COLO829 (cell line): ENCODE measurements at regions not wholly inside any gene's neighbourhood (a gene's known extent, or its start where the extent isn't known, plus 50 kb on each side); places are given as distances from the start of the nearest gene placed in this dataset.
A peak's percentile ranks its signal among the peaks of the same experiment; 100 is the strongest.

Experiments used
- DNase-seq: peaks from one replicate; pipeline ENCODE4 v3.0.0; 2012; ENCODE audit warnings: low spot score

DNA sequence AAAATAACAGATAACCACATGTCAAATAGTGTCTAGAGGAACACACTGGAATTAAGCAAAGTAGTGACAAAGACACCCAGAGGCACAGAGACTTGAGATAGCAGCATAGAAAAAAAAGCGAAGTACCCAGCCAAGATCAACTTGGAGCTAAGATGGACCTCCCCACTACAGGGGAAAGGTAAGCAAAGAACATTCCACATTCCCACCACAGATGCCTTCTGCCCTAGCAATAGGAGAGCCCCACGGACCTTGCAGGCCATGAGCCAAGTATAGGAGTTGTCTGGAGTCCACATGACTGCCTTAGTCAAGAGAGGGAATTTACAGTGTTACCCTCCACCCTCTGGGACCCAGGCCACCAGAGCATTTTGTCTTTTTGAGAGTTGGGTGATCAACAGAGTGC, 110.7 kb upstream of the SPRY2 start:
- DNase-seq: no peak

DNA sequence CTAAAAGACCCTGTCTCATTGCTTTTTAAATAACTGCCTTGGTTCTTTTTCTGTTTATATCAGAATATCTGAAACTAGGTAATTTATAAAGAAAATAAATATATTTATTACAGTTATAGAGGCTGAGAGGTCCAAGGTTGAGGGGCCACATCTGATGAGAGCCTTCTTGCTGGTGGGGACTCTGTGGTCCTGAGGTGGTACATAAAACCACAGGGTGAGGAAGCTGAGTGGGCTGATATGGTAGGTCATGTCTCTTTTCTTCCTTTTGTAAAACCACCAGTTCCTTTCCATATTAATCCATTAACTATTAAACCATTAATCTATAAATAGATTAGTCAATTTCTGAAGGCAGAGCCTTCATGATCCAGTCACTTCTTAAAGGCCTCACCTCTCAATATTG, 109.5 kb upstream of the SPRY2 start:
- DNase-seq: no peak

DNA sequence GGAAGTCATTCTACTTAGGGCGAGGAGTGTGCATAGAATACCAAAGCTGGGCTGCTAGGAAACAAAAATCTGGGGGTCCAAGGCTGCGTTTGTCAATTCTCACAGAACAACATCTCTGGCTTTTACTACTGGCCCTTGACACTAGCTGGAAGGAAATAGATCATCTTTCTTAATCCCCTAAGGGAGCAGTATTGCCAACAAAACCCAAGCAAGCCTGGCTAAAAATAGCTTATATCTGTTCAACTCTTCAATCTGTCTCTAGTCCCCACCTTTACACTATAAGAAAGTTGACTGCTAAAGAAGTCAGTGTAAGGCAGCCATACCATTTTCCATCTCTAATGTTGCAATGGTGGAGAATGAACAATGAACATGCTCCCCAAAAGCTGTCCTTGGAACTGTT, 107.8 kb upstream of the SPRY2 start:
- DNase-seq: no peak

DNA sequence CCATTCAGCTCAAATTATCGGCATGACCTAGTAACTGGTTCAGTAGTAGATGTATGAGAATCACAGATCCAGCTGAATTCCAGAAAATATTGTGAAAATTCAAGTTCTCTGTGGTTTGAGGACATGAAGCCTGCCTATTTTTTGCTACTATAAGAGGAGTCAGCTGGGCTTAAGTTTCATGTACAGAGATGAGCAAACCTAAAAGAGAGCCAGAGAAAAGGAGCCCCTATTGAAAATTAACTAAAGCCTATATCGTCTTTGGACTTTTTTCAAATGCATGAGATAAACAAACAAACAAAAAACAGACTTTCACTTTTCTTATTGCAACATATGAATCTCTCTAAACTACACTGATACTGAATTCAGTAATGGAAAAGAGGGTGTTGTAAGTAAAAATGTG, 106.8 kb upstream of the SPRY2 start:
- DNase-seq: no peak

DNA sequence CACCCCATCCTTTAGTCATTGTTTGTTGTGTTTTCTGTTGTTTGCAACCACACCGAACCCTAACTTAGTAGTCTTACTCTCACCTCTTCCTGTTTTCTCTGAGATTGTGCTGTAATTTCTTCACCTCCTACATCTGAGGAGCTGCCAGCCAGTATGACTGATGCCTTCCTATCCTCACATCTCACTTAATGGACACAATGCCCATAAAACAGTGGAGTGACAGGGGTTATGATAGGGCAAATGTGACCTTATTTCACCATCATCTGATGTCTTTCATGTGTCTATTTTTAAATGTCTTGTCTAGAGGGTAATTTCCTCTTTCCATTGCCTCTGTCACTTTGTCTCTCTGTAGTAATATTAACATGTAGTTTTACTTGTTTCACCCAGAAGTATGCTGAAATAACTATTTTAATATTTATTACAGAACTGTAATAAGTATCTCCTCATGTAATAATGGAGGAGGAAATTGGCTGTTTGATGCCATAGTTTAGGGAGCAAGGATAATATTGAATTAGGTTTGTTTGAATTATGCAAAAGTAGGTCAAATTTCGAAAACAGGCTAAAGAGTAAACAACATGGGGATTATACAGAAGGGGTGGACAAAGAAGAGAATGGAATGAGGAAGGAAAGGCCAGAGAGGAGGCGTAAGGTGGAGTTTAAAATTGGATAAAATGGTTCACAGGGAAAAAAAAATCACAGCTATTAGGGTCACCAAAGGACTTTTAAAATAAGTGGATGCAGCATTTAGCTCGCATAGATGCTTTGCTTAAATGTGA, 103.5 kb upstream of the SPRY2 start:
- DNase-seq: no peak

DNA sequence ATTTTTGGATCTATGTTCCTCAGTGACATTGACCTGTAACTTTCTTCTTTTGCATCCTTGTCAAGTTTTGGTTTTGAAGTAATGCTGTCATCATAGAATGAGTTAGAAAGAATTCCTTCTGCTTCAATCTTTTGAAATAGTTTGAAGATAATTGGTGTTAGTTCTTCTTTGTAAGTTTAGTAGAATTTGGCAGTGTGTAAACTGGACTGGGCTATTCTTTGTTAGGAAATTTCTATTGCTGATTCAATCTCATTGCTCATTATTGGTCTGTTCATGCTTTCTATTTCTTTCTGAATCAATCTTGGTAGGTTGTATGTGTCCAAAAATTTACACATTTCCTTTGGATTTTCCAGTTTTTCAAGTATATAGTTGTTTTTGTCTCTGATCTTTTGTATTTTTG, 101.7 kb upstream of the SPRY2 start:
- no peak for DNase-seq

DNA sequence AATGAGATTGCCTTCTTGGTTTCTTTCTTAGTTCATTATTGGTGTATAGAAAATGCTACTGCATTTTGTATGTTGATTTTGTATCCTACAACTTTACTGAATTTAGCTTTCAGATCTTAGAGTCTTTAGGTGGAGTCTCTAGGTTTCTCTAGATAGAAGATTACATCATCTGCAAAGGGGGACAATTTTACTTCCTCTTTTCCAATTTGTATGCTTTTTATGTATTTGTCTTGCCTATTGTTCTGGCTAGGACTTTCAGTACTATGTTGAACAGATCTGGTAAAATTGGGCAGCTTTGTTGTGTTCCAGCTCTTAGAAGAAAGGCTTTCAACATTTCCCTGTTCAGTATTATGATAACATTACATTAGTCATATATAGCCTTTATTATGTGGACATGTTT, 101.0 kb upstream of the SPRY2 start:
- DNase-seq: no peak

DNA sequence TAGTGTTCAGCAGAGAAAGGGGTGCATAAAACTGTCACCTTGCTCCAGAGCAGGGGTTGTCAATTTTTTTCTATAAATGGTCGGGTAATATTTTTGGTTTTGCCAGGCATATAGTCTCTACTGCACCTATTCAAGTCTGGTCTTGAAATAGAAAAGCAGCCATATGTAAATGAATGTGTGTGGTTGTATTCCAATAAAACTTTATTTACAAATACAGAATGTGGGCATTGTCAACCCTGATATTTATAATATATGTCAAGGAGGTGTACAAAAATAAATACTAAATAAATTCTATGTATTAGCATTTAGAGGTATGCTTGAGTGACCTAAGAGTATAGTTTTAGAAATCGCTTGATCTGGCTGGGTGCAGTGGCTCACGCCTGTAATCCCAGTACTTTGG, 97.6 kb upstream of the SPRY2 start:
- no peak for DNase-seq

DNA sequence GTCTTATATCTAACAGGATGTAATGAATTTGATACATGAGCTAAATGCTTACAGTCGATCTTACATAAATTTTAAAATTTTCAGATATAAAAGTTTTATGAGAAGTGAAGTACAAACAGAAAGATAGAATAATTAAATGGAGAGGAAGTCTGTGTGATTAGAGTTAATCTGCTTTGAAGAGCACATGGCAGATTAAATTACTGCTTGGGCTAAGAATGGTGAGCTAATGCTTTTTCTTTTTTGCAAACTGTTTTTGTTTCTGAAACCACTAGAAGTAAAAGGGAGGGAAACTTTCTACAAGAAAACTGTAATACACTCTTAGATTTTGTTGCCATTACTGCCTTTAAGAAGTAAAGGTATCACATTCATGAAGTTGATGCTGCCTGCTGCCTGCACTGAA, 96.3 kb upstream of the SPRY2 start:
- no peak for DNase-seq

DNA sequence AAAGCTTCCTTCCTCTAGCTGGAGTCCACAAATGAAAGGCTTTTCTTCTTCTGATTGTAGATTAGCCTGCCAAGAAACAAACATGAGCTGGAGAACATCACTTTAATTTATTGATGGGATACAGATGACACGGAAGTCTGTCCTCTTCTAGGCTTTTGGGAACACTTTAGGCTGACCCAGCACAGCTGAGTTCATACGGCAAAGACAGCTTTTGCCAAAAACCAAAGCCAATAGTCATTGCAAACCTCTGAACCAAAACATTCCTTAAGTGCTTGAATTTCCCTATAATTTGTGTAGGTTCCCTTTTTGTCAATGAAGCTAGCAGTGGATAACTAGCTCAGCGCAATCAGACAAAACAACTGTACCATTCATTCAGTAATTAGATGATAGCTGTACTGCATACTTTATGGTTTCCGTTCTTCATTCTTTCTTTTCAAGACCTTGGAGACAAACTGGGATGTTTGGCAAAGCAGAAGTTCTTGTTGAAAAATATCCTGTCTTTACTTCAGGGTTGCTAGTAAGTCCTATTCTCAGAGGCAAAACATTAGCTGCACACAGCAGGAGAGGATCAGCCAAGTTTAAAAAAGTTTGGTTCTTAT, 95.7 kb upstream of the SPRY2 start:
- peak; percentile 84 for DNase-seq

DNA sequence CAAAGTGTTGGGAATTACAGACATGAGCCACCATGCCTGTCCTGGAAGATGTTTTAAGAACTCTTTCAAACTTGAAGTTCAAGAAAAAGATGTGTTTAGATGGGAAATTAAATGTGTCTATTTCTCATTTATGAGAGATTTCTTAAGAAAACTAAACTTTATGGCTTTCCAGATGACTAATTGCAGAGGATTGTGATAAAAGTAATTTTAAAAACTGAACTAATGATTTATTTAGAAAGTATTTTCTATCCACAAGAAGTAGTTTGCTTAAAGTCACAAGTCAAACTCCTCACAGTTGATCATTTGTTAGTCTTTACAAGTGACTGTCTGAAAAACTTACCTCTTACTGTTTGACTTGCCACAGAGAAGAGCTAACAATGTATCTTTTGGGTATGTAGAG, 89.6 kb upstream of the SPRY2 start:
- no peak for DNase-seq

DNA sequence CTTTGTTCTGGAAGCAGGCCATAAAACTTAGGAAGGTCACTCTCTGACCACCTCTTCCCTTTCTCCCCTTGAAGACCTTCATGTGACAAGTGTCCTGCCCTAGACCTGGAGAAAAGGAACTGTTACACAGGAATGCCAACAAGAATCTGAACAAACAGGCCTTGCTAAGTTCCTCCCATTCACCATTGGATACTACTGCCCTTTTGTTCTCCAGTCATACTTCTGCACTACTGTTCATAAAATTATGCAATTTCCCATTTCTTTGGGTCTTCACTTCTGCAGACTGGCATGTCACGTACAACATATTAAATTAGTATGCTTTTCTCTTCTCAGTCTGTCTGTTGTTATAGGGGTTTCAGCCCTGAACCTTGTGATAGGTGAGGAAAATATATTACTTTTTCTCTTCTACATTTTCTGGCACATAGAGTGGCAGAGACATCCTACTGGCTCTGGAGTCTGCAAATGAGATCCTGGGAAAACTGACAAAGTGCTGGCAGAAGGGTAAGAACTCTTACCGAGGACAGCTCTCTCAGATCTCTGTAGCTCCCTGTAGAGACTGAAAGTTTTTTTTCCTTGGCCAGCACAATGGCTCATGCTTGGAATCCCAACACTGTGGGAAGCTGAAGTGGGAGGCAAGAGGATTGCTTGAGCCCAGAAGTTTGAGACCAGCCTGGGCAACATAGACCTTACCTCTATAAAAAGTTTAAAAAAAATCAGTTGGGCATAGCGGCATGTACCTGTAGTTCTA, 87.6 kb upstream of the SPRY2 start:
- DNase-seq: no peak

DNA sequence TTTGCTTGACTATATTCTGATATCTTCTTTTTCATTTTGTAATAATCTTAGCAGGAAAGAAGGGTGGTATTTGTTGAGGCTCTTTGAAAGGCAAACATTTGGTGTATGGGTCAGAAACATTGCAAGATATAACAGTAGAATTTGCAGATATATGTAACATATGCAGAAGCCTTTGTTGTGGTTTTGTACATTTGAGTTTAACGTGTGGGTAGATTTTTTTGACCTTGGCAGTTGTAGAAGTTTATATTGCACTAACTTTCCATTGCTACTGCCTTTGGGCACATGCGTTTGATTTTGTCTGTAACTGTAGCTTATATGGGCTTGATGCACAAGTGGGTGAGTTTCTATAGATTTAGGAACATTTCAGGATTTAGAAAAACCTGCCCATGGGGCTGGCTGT, 78.5 kb upstream of the SPRY2 start:
- no peak for DNase-seq

DNA sequence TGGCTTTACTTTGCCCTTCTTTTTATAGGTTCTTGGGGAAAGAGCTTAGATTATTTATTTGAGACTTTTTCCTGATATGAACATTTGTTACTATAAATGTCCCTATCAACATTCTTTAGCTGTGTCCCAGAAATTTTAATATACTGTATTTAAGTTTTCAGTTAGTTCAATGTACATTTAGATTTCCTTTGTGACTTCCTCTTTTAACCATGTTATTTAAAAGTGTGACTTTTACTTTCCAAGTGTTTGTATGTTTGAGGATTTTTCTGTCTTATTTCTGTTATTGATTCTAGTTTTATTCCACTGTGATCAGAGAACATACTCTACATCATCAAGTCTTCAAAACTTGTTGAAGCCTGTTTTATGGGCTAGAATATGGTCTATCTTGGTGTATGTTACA, 72.7 kb upstream of the SPRY2 start:
- DNase-seq: no peak

DNA sequence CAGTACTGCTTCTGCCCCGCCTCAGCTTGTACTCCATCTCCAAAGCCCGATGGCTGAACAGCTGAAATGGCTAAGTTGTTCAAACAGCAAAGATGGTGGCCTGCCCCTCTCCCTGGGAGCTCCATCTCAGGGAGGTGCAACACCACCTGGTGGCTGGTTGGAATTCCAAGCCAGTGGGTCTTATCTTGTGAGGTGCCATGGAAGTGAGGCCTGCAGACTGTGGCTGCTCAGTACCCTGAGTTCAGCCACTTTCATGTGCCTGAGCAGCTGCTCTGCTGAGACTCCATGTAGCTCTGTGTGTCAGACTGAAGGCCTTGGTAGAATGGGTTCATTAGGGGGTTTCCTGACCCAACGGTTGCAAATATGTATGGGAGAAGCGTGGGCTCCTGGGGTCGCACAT, 67.3 kb upstream of the SPRY2 start:
- DNase-seq: no peak

DNA sequence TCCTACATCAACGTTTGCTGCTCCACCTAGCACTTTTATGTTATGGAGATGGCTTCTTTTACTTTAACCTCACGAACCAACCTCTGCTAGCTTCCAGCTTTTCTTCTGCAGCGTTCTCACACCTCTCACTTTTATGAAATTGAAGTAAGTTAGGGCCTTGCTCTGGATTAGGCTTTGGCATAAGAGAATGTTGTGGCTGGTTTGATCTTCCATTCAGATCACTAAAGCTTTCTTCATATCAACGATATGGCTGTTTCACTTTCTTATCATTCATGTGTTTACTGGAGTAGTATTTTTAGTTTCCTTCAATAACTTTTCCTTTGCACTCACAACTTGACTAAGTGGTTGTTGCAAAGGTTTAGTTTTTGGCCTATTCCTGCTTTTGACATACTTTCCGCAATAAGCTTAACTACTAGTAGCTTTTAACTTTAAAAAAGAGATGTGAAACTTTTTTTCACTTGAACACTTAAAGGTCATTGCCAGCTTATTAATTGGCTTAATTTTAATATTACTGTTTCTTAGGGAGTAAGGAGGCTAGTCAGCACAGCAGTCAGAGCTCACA, 60.0 kb upstream of the SPRY2 start:
- no peak for DNase-seq

DNA sequence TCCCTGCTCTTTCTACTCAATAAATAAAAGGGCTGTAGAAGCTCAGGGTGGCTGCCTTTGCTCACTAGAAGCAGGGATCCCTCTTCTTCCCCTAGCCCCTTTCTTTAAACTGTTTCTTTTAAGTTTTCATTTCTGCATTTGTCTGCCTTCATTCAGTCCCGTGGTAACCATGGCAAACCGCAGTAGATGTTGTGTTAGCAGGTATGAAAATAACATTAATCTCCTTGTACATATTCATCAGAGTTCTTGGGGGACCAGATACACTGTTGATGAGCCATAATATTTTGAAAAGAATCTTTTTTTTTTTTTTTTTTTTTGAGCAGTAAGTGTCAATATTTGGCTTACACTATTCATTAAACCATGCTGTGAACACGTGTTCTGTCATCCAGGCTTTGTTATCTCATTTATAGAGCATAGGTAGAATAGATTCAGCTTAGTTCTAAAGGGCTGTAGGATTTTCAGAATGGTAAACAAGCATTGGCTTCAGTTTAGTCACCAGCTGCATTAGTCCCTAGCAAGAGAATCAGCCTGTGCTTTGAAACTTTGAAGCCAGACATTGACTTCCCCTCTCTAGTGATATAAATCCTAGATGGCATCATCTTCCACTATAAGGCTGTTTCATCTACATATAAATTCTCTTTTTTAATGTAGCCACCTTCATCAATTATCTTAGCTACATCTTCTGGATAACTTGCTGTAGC, 59.4 kb upstream of the SPRY2 start:
- no peak for DNase-seq

DNA sequence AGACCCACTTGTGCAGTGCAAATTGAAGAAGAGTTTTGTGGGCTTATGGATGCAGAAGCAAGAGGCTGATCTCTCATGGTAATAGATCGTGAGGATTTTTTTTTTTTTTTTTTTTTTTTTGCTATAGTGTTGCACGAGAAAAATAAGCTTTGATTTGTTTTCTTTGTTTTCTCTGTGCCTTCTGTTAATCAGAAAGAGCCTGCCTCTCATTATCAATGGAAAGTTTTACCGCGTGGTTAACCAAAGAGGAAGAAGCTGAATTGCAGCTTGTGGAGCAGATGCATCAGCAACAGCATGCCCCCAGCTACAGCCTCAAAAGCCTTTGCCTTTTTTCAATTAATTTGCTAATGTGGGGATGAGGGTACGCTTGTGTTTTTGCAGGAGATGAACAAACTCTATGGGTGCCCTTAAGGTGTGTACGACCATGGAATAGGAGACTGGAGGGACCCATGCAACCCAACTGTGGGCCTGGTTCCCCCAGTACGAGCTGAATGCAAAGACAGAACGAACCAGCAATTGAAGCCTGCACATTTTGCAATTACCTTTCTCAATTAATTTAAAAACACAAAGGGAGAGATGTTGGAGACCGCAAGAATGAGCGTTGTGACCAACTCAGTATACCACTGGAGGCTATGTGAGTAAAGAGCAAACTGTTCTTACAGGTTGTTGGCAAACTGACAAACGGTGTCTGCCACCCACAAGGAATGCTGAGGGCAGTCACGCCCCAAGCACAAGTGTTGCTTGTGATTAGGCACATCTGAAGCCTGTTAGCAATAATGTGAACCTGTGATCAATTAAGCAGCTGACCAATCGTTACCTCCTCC, 58.6 kb upstream of the SPRY2 start:
- DNase-seq: no peak
